Neural cell (in vitro differentiated cells): ENCODE measurements at regions not wholly inside any gene's neighbourhood (a gene's known extent, or its start where the extent isn't known, plus 50 kb on each side); places are given as distances from the start of the nearest gene placed in this dataset.
"Not testable (repeated sequence)": the region's sequence is repeated elsewhere in the genome, so short reads cannot be mapped to it uniquely, and the experiment has no call there.

Source experiments
- CTCF ChIP-seq: fragments of 450-650 bp; IDR thresholded peaks from 2 replicates; pipeline ENCODE4 v1.5.1; 2014; ENCODE audit warnings: antibody characterized with exemption, mild to moderate bottlenecking, moderate library complexity; ENCODE audit not compliant: poor library complexity, severe bottlenecking
- EP300 ChIP-seq: fragments of 450-650 bp; conservative IDR thresholded peaks from 2 replicates; pipeline ENCODE4 v1.6.1; 2014; ENCODE audit warnings: antibody characterized with exemption, mild to moderate bottlenecking, moderate library complexity; ENCODE audit not compliant: poor library complexity, severe bottlenecking
- POLR2AphosphoS5 ChIP-seq: IDR thresholded peaks from 2 replicates; pipeline ENCODE4 v1.6.1; 2012
- REST ChIP-seq: IDR thresholded peaks from 2 replicates; pipeline ENCODE4 v1.6.1; 2012; ENCODE audit warnings: borderline replicate concordance
- SMC3 ChIP-seq: fragments of 450-650 bp; conservative IDR thresholded peaks from 2 replicates; pipeline ENCODE4 v1.6.1; 2014; ENCODE audit warnings: antibody characterized with exemption, mild to moderate bottlenecking, moderate library complexity; ENCODE audit not compliant: poor library complexity

DNA sequence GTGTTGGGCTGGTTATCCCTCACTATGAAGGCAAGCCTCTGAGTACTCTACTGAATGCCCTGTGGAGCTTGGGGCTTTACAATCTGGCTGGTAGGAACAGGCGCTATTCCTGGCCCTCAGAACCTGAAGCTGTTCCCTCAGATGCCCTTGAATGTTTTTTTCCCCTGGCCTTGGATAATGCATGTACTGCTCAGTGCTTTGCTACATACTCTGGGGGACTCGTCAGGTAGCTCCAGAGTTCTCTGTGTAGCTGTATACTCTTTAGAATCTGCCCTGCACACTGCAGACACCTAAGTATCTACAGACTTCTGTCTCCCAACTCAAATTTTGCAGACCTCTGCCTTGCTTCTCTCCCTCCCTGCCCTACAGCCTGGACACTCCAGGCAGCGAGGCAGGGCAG lies 93.2 kb downstream of the PROP1 start:
- not testable (repeated sequence) for TF ChIP-seq CTCF, POLR2AphosphoS5, EP300, SMC3, REST
